SK-N-MC (cell line): ENCODE measurements at regions not wholly inside any gene's neighbourhood (a gene's known extent, or its start where the extent isn't known, plus 50 kb on each side); places are given as distances from the start of the nearest gene placed in this dataset.

Source experiments
- EZH2 ChIP-seq: fragments of 200-600 bp; sonication (generic); IDR thresholded peaks from one replicate; pipeline ENCODE4 v1.6.1; 2017; ENCODE audit warnings: antibody characterized with exemption
- POLR2AphosphoS5 ChIP-seq: IDR thresholded peaks from 2 replicates; pipeline ENCODE4 v1.6.1; 2012; ENCODE audit warnings: mild to moderate bottlenecking, low read depth, low read length, borderline replicate concordance

- TF ChIP-seq EZH2 (no peak), POLR2AphosphoS5 (no peak)
Observed at GRCh38 chr10:28400681-28401080, 97.8 kb upstream of the MPP7 start.
